HPDE6-E6E7 (cell line): ENCODE measurements at regions not wholly inside any gene's neighbourhood (a gene's known extent, or its start where the extent isn't known, plus 50 kb on each side); places are given as distances from the start of the nearest gene placed in this dataset.
"Not testable (repeated sequence)": the region's sequence is repeated elsewhere in the genome, so short reads cannot be mapped to it uniquely, and the experiment has no call there.

Experiments used
- DNase-seq: peaks from one replicate; pipeline ENCODE4 v3.0.0; 2011; ENCODE audit warnings: missing footprints; ENCODE audit errors: extremely low spot score

- not testable (repeated sequence) for DNase-seq
Observed at GRCh38 chr2:87315183-87315902, 293.7 kb upstream of the PLGLB1 start.

- not testable (repeated sequence) for DNase-seq
Observed at GRCh38 chr2:87317193-87317592, 295.5 kb upstream of the PLGLB1 start.

- DNase-seq: not testable (repeated sequence)
Observed at GRCh38 chr2:87318814-87319491, 297.3 kb upstream of the PLGLB1 start.

- DNase-seq: not testable (repeated sequence)
Observed at GRCh38 chr2:87319705-87320104, 298.1 kb upstream of the PLGLB1 start.

GRCh38 chr2:87321201-87321600 is 299.6 kb upstream of the PLGLB1 start:
- not testable (repeated sequence) for DNase-seq

- DNase-seq: not testable (repeated sequence)
Observed at GRCh38 chr2:87324335-87325041, 302.8 kb upstream of the PLGLB1 start.

GRCh38 chr2:87325042-87325910 is 303.6 kb upstream of the PLGLB1 start:
- DNase-seq: not testable (repeated sequence)

- DNase-seq: not testable (repeated sequence)
Observed at GRCh38 chr2:87325911-87326294, 304.3 kb upstream of the PLGLB1 start.

GRCh38 chr2:87326754-87327153 is 305.1 kb upstream of the PLGLB1 start:
- DNase-seq: not testable (repeated sequence)

GRCh38 chr2:87327648-87328371 is 306.2 kb upstream of the PLGLB1 start:
- DNase-seq: not testable (repeated sequence)

- DNase-seq: not testable (repeated sequence)
Observed at GRCh38 chr2:87329529-87329928, 307.9 kb upstream of the PLGLB1 start.

- not testable (repeated sequence) for DNase-seq
Observed at GRCh38 chr2:87330486-87330885, 308.8 kb upstream of the PLGLB1 start.

GRCh38 chr2:87331940-87332583 is 310.4 kb upstream of the PLGLB1 start:
- DNase-seq: not testable (repeated sequence)

- not testable (repeated sequence) for DNase-seq
Observed at GRCh38 chr2:87334888-87335287, 313.2 kb upstream of the PLGLB1 start.

GRCh38 chr2:87338998-87339397 is 317.4 kb upstream of the PLGLB1 start:
- not testable (repeated sequence) for DNase-seq

- not testable (repeated sequence) for DNase-seq
Observed at GRCh38 chr2:87341601-87342014, 320.0 kb upstream of the PLGLB1 start.

GRCh38 chr2:87342175-87342574 is 320.5 kb upstream of the PLGLB1 start:
- not testable (repeated sequence) for DNase-seq

- DNase-seq: not testable (repeated sequence)
Observed at GRCh38 chr2:87343347-87343746, 321.7 kb upstream of the PLGLB1 start.

- not testable (repeated sequence) for DNase-seq
Observed at GRCh38 chr2:87345283-87345682, 323.6 kb upstream of the PLGLB1 start.

GRCh38 chr2:87348556-87348955 is 326.9 kb upstream of the PLGLB1 start:
- not testable (repeated sequence) for DNase-seq
